SK-N-SH (cell line): ENCODE measurements at regions not wholly inside any gene's neighbourhood (a gene's known extent, or its start where the extent isn't known, plus 50 kb on each side); places are given as distances from the start of the nearest gene placed in this dataset.

Experiments used
- CTCF ChIA-PET: fragments of 300-600, 350-600 bp; formaldehyde crosslinking; extraction: SDS; loops from one replicate; lab custom pipeline; 2021; lab: Yijun Ruan, JAX
- POLR2A ChIA-PET: fragments of 350-600 bp; sonication (Branson Sonifier 250); formaldehyde crosslinking; extraction: SDS; loops from one replicate; lab custom pipeline; 2020; ENCODE audit warnings: antibody characterized with exemption, inconsistent platforms; lab: Yijun Ruan, JAX
- DNase-seq: peaks from one replicate; pipeline ENCODE4 v3.0.0; 2012
- H2AFZ ChIP-seq: fragments of 200-600 bp; sonication (generic); 2 replicates; pipeline ENCODE4 v1.8.1; 2016; ENCODE audit warnings: antibody characterized with exemption, mild to moderate bottlenecking, low read depth
- H3F3A ChIP-seq: fragments of 200-600 bp; sonication (generic); replicated peaks from 2 replicates; pipeline ENCODE3; 2016; ENCODE audit warnings: antibody characterized with exemption, mild to moderate bottlenecking; ENCODE audit not compliant: insufficient read depth
- H3K27ac ChIP-seq, 2 experiments: fragments of 200-500 bp in 1 of 2; fragments of 200-600 bp in 1 of 2; sonication (Bioruptor generic) in 1 of 2; sonication (generic), shearing (Covaris generic) in 1 of 2; 2 replicates each; pipeline versions ENCODE4 v1.5.1 to v1.6.1; 2014 to 2016; ENCODE audit warnings: low read depth in 2 of 2, inconsistent platforms in 1 of 2, low read length in 1 of 2, mild to moderate bottlenecking in 1 of 2, mixed read lengths in 1 of 2
- H3K27me3 ChIP-seq: fragments of 200-600 bp; sonication (generic), shearing (Covaris generic); 2 replicates; pipeline ENCODE4 v1.6.1; 2016; ENCODE audit warnings: mixed run types; ENCODE audit not compliant: insufficient read depth
- H3K36me3 ChIP-seq, 2 experiments: fragments of 200-500 bp in 1 of 2; fragments of 200-600 bp in 1 of 2; sonication (Bioruptor generic) in 1 of 2; sonication (generic) in 1 of 2; replicated peaks in 1 of 2; 2 replicates each; pipeline versions ENCODE3 to v1.5.1; 2014 to 2016; ENCODE audit warnings: low read length in 1 of 2, mild to moderate bottlenecking in 1 of 2; ENCODE audit not compliant: insufficient read depth in 2 of 2, control insufficient read depth in 1 of 2
- H3K4me1 ChIP-seq, 2 experiments: fragments of 200-500 bp in 1 of 2; fragments of 200-600 bp in 1 of 2; sonication (Bioruptor generic) in 1 of 2; sonication (generic), shearing (Covaris generic) in 1 of 2; 2 replicates each; pipeline versions ENCODE4 v1.5.1 to v1.6.1; 2014 to 2016; ENCODE audit warnings: low read depth in 1 of 2, low read length in 1 of 2, mixed run types in 1 of 2; ENCODE audit not compliant: insufficient read depth in 2 of 2, control insufficient read depth in 1 of 2
- H3K4me2 ChIP-seq: fragments of 200-600 bp; sonication (generic), shearing (Covaris generic); 2 replicates; pipeline ENCODE4 v1.6.1; 2017; ENCODE audit warnings: mixed run types
- H3K4me3 ChIP-seq, 2 experiments: fragments of 200-500 bp in 1 of 2; fragments of 200-600 bp in 1 of 2; sonication (Bioruptor generic) in 1 of 2; sonication (generic), shearing (Covaris generic) in 1 of 2; 2 replicates each; pipeline versions ENCODE4 v1.5.1 to v1.8.1; 2014 to 2016; ENCODE audit warnings: low read depth in 2 of 2, inconsistent platforms in 1 of 2, low read length in 1 of 2, mild to moderate bottlenecking in 1 of 2, mixed read lengths in 1 of 2, moderate library complexity in 1 of 2
- H3K79me2 ChIP-seq: fragments of 200-600 bp; sonication (generic); 2 replicates; pipeline ENCODE4 v1.8.1; 2017; ENCODE audit warnings: mild to moderate bottlenecking; ENCODE audit not compliant: insufficient read depth
- H3K9ac ChIP-seq: fragments of 200-600 bp; sonication (generic); 2 replicates; pipeline ENCODE4 v1.6.1; 2017; ENCODE audit warnings: mixed run types
- H3K9me2 ChIP-seq: fragments of 200-600 bp; sonication (generic); 2 replicates; pipeline ENCODE4 v1.6.1; 2017; ENCODE audit warnings: mixed run types
- H3K9me3 ChIP-seq: fragments of 200-600 bp; sonication (generic); 2 replicates; pipeline ENCODE4 v1.6.1; 2017; ENCODE audit warnings: mixed run types, mild to moderate bottlenecking, moderate library complexity
- H4K20me1 ChIP-seq: fragments of 200-600 bp; sonication (generic); 2 replicates; pipeline ENCODE4 v1.6.1; 2017; ENCODE audit warnings: mild to moderate bottlenecking, mixed run types; ENCODE audit not compliant: insufficient read depth
- CHD2 ChIP-seq: fragments of 150-350 bp; IDR thresholded peaks from 2 replicates; pipeline ENCODE4 v1.6.1; 2018; ENCODE audit warnings: low read length; ENCODE audit not compliant: partially characterized antibody
- ELF1 ChIP-seq: IDR thresholded peaks from 2 replicates; pipeline ENCODE4 v1.4.0; 2012
- EP300 ChIP-seq, 2 experiments: IDR thresholded peaks; 2 replicates each; pipeline versions ENCODE4 v1.4.0 to v1.6.1; 2012; ENCODE audit warnings: borderline replicate concordance in 1 of 2, low read depth in 1 of 2, low read length in 1 of 2
- FOSL2 ChIP-seq: IDR thresholded peaks from 2 replicates; pipeline ENCODE4 v1.4.0; 2012; ENCODE audit warnings: low read depth, mild to moderate bottlenecking, moderate library complexity, borderline replicate concordance
- FOXM1 ChIP-seq: IDR thresholded peaks from 2 replicates; pipeline ENCODE4 v1.4.0; 2012; ENCODE audit warnings: low read depth, mild to moderate bottlenecking
- GATA2 ChIP-seq: sonication (generic); formaldehyde crosslinking; IDR thresholded peaks from 2 replicates; pipeline ENCODE4 v1.5.0; 2020; ENCODE audit warnings: mild to moderate bottlenecking, missing genetic modification reagents
- JUND ChIP-seq: IDR thresholded peaks from 2 replicates; pipeline ENCODE4 v1.4.0; 2012
- MAX ChIP-seq: IDR thresholded peaks from 2 replicates; pipeline ENCODE4 v1.4.0; 2012; ENCODE audit warnings: low read depth
- MXI1 ChIP-seq: IDR thresholded peaks from 2 replicates; pipeline ENCODE4 v1.6.1; 2012; ENCODE audit warnings: mild to moderate bottlenecking, low read depth, low read length, improper control_type of control experiment
- NFIC ChIP-seq: IDR thresholded peaks from 2 replicates; pipeline ENCODE4 v1.4.0; 2012; ENCODE audit warnings: borderline replicate concordance
- SIN3A ChIP-seq: IDR thresholded peaks from 2 replicates; pipeline ENCODE4 v1.6.1; 2012; ENCODE audit warnings: low read depth, mild to moderate bottlenecking, low read length, moderate library complexity, borderline replicate concordance
- TAF1 ChIP-seq: IDR thresholded peaks from 2 replicates; pipeline ENCODE4 v1.6.1; 2012; ENCODE audit warnings: low read depth, mild to moderate bottlenecking, low read length, moderate library complexity, borderline replicate concordance
- TCF12 ChIP-seq: IDR thresholded peaks from 2 replicates; pipeline ENCODE4 v1.4.0; 2012
- USF1 ChIP-seq: IDR thresholded peaks from 2 replicates; pipeline ENCODE4 v1.4.0; 2012; ENCODE audit warnings: low read depth, borderline replicate concordance
- ZBTB33 ChIP-seq: IDR thresholded peaks from 2 replicates; pipeline ENCODE4 v1.4.0; 2012; ENCODE audit warnings: low read depth, borderline replicate concordance
- WGBS: methylation state at CpG from one replicate; pipeline ENCODE4 v1.1.6; 2017; ENCODE audit warnings: low lambda C conversion rate; 5-methylcytosine and 5-hydroxymethylcytosine counted together

- TF ChIP-seq ZBTB33 (no peak), USF1 (no peak)
- TF ChIP-seq, all 33 proteins: peak for 0
Measured at GRCh38 chr2:173797586-173798263, 167.4 kb downstream of the SP3 start (continued).

- Histone ChIP-seq H3K27me3 (0 out of 2 replicates have a peak, but pooled peaks cover 8% of the 10 kb centered on the region), H3K9ac (no peak overlapping the region), H3K36me3 (no peaks in the 10 kb centered on the region), H3K9me2 (no peaks in the 10 kb centered on the region), H3K4me1 (no peaks in the 10 kb centered on the region), H3K9me3 (no peaks in the 10 kb centered on the region), H3K4me2 (no peak overlapping the region), H3K4me3 (no peak overlapping the region), H3F3A (no peaks in the 10 kb centered on the region), H3K27ac (no peak overlapping the region), H3K79me2 (no peaks in the 10 kb centered on the region), H4K20me1 (no peaks in the 10 kb centered on the region), H2AFZ (no peak overlapping the region)
- ChIA-PET CTCF (no interaction called here), POLR2A (no interaction called here)
- no peak for DNase-seq
- TF ChIP-seq MXI1 (no peak), SIN3A (no peak), TAF1 (no peak), MAX (no peak)
Measured at GRCh38 chr2:173802518-173802917, 162.7 kb downstream of the SP3 start.

GRCh38 chr2:173803449-173803848 is 161.7 kb downstream of the SP3 start:
- WGBS: 75% methylated on average over 1 of the region's 1 CpG
- Histone ChIP-seq H3K4me3 (no peak overlapping the region), H3K36me3 (no peaks in the 10 kb centered on the region), H3F3A (no peaks in the 10 kb centered on the region), H3K9ac (no peak overlapping the region), H4K20me1 (no peaks in the 10 kb centered on the region), H3K9me3 (no peaks in the 10 kb centered on the region), H3K27ac (no peak overlapping the region), H3K4me1 (no peaks in the 10 kb centered on the region), H3K79me2 (no peaks in the 10 kb centered on the region), H2AFZ (no peak overlapping the region), H3K9me2 (no peaks in the 10 kb centered on the region), H3K27me3 (0 out of 2 replicates have a peak, but pooled peaks cover 8% of the 10 kb centered on the region), H3K4me2 (no peak overlapping the region)
- DNase-seq: no peak
- TF ChIP-seq FOSL2 (no peak), CHD2 (no peak), MXI1 (no peak), EP300 (IDR thresholded peaks at IDR 0.05; ENCODE audit: borderline replicate concordance in 1 of 2, low read depth in 1 of 2, low read length in 1 of 2) (no peak), TCF12 (no peak), MAX (no peak), NFIC (no peak), FOXM1 (no peak), GATA2 (CRISPR knock-in tag) (no peak), JUND (no peak), ELF1 (no peak)
- ChIA-PET CTCF (no interaction called here), POLR2A (no interaction called here)
